ENCODE measurements at regions not wholly inside any gene's neighbourhood (a gene's known extent, or its start where the extent isn't known, plus 50 kb on each side); places are given as distances from the start of the nearest gene placed in this dataset.

DNA sequence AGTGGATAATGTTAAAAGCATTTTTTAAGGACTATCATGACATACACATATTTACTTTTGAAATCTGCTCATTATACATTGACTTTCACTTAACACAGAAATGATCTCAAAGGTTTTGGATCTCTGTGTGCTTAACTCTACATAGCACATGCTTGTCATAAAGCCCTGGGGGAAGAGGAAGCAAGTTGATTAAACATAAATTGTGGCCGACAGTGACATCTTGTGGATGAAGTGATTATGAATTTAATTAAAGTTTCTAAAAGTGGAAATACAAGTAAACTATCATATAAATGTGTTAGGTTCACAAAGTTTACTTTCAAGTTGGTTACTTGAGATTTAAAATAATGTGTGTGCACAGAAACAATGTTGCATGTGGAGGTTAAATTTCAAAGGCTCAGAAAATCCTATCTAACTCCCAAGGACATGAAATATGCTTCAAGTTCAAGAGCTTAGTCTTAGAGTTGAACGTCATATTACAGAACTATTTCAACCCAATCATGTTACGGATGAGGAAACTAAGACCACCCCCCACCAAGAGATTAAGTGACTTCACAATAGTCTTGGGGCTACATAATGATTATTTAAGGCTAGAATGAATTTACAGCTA, 1247.8 kb downstream of the GATA3 start:
- ATAC-seq, result peak; percentile 58
- TF ChIP-seq, protein P1, sequence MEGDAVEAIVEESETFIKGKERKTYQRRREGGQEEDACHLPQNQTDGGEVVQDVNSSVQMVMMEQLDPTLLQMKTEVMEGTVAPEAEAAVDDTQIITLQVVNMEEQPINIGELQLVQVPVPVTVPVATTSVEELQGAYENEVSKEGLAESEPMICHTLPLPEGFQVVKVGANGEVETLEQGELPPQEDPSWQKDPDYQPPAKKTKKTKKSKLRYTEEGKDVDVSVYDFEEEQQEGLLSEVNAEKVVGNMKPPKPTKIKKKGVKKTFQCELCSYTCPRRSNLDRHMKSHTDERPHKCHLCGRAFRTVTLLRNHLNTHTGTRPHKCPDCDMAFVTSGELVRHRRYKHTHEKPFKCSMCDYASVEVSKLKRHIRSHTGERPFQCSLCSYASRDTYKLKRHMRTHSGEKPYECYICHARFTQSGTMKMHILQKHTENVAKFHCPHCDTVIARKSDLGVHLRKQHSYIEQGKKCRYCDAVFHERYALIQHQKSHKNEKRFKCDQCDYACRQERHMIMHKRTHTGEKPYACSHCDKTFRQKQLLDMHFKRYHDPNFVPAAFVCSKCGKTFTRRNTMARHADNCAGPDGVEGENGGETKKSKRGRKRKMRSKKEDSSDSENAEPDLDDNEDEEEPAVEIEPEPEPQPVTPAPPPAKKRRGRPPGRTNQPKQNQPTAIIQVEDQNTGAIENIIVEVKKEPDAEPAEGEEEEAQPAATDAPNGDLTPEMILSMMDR (IDR thresholded peaks at IDR 0.05), result no peak
- intact Hi-C loops (cut with DNase I, micrococcal nuclease), result no loop called here
- no peaks in the 10 kb centered on the region for H3K4me1 ChIP-seq (ENCODE audit: low read depth)
- no peaks in the 10 kb centered on the region for H3K36me3 ChIP-seq (ENCODE audit: low read depth)
- DNase-seq, result peak in 1 of 3 donors; percentile 34
- no peak overlapping the region for H3K4me3 ChIP-seq
- H3K9me3 ChIP-seq, result no peaks in the 10 kb centered on the region

DNA sequence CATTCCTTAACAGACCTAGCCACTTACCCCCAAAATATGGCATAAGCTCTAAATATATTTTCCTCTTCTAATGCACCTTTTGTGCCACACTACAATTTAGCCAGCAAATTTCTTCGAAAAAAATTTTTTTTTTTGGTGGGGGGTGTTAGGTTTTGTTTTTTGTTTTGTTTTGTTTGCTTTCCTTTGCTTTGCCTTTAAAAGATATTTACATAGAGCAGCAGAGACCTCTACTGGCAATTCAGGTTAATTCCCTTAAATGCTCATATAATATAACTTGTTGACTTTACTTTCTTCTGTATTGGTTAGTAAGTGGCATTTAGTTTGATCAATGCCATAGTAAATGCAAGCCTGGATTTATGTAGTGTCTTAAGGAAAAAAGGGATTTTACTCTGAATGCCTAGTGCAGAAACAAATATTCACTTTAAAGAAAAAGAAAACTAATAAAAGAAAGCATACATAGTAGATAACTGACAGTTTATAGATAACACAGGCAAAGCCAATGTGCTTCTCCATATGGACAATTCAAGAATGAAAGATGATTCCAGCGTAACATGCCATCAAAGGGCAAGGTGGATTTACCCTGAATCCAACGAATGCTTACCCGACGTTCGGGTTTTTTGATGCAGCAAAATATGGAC, 1250.6 kb downstream of the GATA3 start:
- H3K36me3 ChIP-seq (ENCODE audit: low read depth), result no peaks in the 10 kb centered on the region
- intact Hi-C loops (cut with DNase I, micrococcal nuclease), result no loop called here
- H3K9me3 ChIP-seq, result no peaks in the 10 kb centered on the region
- H3K4me1 ChIP-seq (ENCODE audit: low read depth), result no peaks in the 10 kb centered on the region
- DNase-seq (no peak), ATAC-seq (no peak)
- H3K4me3 ChIP-seq, result no peak overlapping the region
- TF ChIP-seq, protein P1 (IDR thresholded peaks at IDR 0.05), result no peak

DNA sequence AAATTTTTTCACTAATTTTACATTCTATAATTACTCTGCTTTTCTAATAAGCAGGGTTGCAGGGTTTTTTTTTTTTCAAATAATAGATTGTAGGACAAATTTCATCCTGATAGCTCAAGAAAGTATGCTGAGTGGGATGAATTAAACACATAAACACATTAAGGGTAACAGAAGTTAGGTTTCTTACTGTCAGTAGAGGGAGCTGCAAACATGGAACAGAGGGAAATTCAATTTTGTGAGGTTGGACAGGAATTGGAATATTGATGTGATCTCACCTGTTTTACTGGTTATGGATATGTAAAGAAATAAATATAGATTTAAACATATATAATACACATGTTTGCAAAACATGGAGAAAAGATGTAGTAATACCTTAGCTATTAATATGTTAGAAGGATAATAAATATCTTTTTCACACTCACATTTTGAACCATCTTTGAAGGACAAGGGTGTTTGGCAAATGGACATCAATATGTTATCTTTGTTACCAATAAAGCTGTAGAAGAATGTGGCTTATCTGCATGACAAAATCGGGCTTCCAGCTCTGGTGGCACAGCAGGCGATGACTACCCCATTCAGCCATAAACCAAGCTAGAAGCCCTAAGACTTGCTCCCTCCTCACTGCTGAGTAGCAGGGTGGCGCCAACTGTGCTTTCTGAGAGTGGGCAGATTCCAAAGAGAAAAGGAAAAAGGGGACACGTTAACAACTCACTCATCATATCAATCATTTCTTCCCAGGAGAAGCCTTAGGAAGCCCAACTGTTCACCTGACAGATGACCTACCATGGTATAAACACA, 1257.4 kb downstream of the GATA3 start:
- DNase-seq (no peak), ATAC-seq (no peak)
- Histone ChIP-seq H3K4me1 (ENCODE audit: low read depth) (no peaks in the 10 kb centered on the region), H3K9me3 (no peaks in the 10 kb centered on the region), H3K36me3 (ENCODE audit: low read depth) (no peaks in the 10 kb centered on the region), H3K4me3 (no peak overlapping the region)
- TF ChIP-seq, protein P1 (IDR thresholded peaks at IDR 0.05), result no peak
- intact Hi-C loops (cut with DNase I, micrococcal nuclease), result no loop called here

DNA sequence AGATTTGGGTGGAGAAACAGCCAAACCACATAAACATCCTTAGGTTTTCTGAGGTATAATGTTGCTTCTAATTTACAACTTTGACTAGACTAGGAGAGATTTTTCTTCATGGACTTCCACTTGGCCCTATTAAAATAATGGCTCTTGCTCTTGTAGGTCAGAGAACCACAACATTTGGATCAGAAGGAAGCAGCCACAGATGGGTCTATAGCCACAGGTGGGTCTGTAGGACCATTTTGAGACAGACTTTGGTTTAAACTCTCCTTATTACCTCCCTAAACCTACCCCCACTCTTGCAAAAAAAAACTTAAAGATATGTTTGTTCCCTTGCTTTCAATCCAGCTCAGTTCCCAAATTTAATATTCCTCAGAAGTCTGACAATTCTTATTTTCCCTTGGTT, 1260.8 kb downstream of the GATA3 start:
- Histone ChIP-seq H3K36me3 (ENCODE audit: low read depth) (no peaks in the 10 kb centered on the region), H3K4me3 (no peak overlapping the region), H3K9me3 (no peaks in the 10 kb centered on the region), H3K4me1 (ENCODE audit: low read depth) (no peaks in the 10 kb centered on the region)
- DNase-seq, result no peak
- TF ChIP-seq, protein P1 (IDR thresholded peaks at IDR 0.05), result no peak
- no peak for ATAC-seq
- intact Hi-C loops (cut with DNase I, micrococcal nuclease), result no loop called here

DNA sequence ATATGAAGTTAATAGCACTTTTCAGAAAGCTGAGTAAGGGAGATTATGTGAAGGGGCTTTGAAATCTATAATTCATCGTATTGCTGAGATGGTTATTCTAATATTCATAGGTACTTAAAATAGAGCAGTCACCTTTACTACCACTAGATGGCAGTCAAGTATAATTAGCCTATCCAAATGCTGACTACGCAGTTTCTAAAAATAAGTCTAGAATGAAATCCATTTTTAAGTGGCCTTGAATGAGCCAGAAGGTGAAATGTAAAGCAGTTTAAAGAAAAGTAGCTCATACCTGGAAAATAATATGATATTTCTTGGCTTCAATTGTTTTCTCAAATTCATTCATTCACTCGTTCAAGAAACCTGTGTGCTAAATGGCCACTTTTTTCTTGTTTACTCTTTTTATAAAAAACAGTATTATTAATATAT, 1277.1 kb downstream of the GATA3 start:
- DNase-seq, result no peak

More for the DNA sequence above, 1277.1 kb downstream of the GATA3 start:
- Histone ChIP-seq H3K4me1 (ENCODE audit: low read depth) (no peaks in the 10 kb centered on the region), H3K36me3 (ENCODE audit: low read depth) (no peaks in the 10 kb centered on the region), H3K4me3 (no peak overlapping the region), H3K9me3 (no peaks in the 10 kb centered on the region)
- ATAC-seq, result peak; percentile 61
- TF ChIP-seq, protein P1 (IDR thresholded peaks at IDR 0.05), result peak; percentile 54
- intact Hi-C loops (cut with DNase I, micrococcal nuclease), result no loop called here

Data from mucosa of descending colon (tissue), 3 donors.